ENCODE measurements at regions not wholly inside any gene's neighbourhood (a gene's known extent, or its start where the extent isn't known, plus 50 kb on each side); places are given as distances from the start of the nearest gene placed in this dataset.

- TF ChIP-seq POLR2A (IDR thresholded peaks at IDR 0.05) (no peak), POLR2AphosphoS5 (IDR thresholded peaks at IDR 0.05) (no peak)
Measured at GRCh38 chr12:28629691-28630090, 439.4 kb downstream of the CCDC91 start.
